ENCODE measurements at regions not wholly inside any gene's neighbourhood (a gene's known extent, or its start where the extent isn't known, plus 50 kb on each side); places are given as distances from the start of the nearest gene placed in this dataset.

DNA sequence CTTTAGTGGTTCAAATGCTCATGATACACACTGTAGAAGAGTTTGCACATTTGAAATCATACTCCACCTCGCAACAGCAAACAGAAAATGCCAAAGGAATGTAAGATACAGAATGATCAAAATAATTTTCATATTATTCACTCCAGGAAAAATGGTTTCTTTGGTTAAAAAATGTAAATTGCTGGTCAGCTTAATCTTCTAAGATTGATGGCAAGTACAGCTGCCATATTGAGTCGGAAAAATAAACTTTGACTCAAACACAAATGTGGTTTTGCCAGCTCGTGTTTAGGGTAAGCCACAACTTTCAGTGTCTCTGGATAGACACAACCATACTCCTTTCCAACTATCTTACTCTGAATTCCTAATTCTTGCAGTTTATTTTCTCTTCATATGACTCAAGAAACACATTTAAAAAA, 154.9 kb upstream of the SMIM21 start:
- Mint-ChIP-seq H3K36me3 (ENCODE audit: insufficient read depth) (no peaks in the 10 kb centered on the region), H3K27ac (ENCODE audit: low read depth) (no peak overlapping the region), H3K4me1 (no peaks in the 10 kb centered on the region), H3K4me3 (no peak overlapping the region), H3K9me3 (no peaks in the 10 kb centered on the region), H3K27me3 (peaks cover 45% of the 10 kb centered on the region)
- ATAC-seq (replicated peaks; ENCODE audit: extremely low read depth, poor library complexity, severe bottlenecking), result no peak
- DNase-seq (ENCODE audit: low spot score in 2 of 2), result no peak

- no peak for DNase-seq (ENCODE audit: low spot score in 2 of 2)
- Mint-ChIP-seq H3K4me1 (no peaks in the 10 kb centered on the region), H3K4me3 (no peak overlapping the region), H3K36me3 (ENCODE audit: insufficient read depth) (no peaks in the 10 kb centered on the region), H3K27ac (ENCODE audit: low read depth) (no peak overlapping the region), H3K27me3 (peaks cover 50% of the 10 kb centered on the region), H3K9me3 (no peaks in the 10 kb centered on the region)
- no peak for ATAC-seq (replicated peaks; ENCODE audit: extremely low read depth, poor library complexity, severe bottlenecking)
Observed at GRCh38 chr18:75581336-75582131, 154.0 kb upstream of the SMIM21 start.

- peaks cover 47% of the 10 kb centered on the region for H3K27me3 Mint-ChIP-seq
- H3K4me3 Mint-ChIP-seq, result no peak overlapping the region
- H3K4me1 Mint-ChIP-seq, result no peaks in the 10 kb centered on the region
- no peak for DNase-seq (ENCODE audit: low spot score in 2 of 2)
- ATAC-seq (replicated peaks; ENCODE audit: extremely low read depth, poor library complexity, severe bottlenecking), result no peak
- no peak overlapping the region for H3K27ac Mint-ChIP-seq (ENCODE audit: low read depth)
- peaks cover 1% of the 10 kb centered on the region for H3K36me3 Mint-ChIP-seq (ENCODE audit: insufficient read depth)
- H3K9me3 Mint-ChIP-seq, result no peaks in the 10 kb centered on the region
Observed at GRCh38 chr18:75574187-75574586, 146.7 kb upstream of the SMIM21 start.

DNA sequence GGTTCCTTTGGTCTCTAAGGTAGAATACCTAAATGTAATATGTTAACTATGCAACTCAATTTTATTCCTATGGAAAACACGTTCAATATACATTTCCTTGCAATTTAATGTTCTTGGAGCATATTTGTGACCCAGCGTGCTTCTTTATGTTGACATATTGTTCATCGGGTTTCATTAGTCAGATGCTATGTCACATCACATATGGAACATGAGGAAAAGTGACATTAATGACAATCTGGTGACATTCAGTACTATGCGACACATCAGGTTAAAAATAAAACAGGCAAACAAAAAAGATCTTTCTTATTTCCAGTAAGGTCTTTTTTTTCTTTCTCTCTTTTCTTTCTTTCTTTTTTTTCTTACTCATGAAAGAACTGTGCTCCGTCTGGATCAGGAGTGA, 135.6 kb upstream of the SMIM21 start:
- ATAC-seq (replicated peaks; ENCODE audit: extremely low read depth, poor library complexity, severe bottlenecking) (no peak), DNase-seq (ENCODE audit: low spot score in 2 of 2) (no peak)
- H3K4me3 Mint-ChIP-seq, result no peak overlapping the region
- H3K9me3 Mint-ChIP-seq, result no peaks in the 10 kb centered on the region
- H3K27me3 Mint-ChIP-seq, result peaks cover 49% of the 10 kb centered on the region
- no peaks in the 10 kb centered on the region for H3K4me1 Mint-ChIP-seq
- no peaks in the 10 kb centered on the region for H3K36me3 Mint-ChIP-seq (ENCODE audit: insufficient read depth)
- H3K27ac Mint-ChIP-seq (ENCODE audit: low read depth), result no peak overlapping the region

- Mint-ChIP-seq H3K36me3 (ENCODE audit: insufficient read depth) (no peaks in the 10 kb centered on the region), H3K4me1 (no peaks in the 10 kb centered on the region), H3K4me3 (no peak overlapping the region), H3K27ac (ENCODE audit: low read depth) (no peak overlapping the region), H3K9me3 (no peaks in the 10 kb centered on the region), H3K27me3 (peaks cover 47% of the 10 kb centered on the region)
- no peak for ATAC-seq (replicated peaks; ENCODE audit: extremely low read depth, poor library complexity, severe bottlenecking)
- no peak for DNase-seq (ENCODE audit: low spot score in 2 of 2)
Observed at GRCh38 chr18:75562216-75562615, 134.7 kb upstream of the SMIM21 start.

DNA sequence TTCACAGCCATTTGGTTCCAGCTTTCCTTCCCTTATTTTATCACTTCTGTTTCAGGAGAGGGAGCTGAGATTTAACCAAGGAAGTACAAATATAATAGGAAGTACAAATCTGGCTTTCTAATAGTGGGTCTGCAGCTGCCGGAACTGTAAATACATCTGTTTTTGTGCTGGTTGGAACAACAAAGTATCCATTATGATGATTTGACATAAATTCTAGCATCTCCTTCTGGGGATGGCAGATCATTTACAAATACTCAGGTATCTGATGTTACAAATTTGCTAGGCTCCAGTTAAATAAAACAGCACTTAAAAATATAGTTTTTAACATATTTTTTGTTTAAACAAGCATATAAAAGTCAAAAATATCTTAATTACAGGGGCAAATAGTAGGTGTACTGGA, 131.3 kb upstream of the SMIM21 start:
- no peak for DNase-seq (ENCODE audit: low spot score in 2 of 2)
- H3K4me1 Mint-ChIP-seq, result no peaks in the 10 kb centered on the region

GRCh38 chr18:75556841-75557240, 129.3 kb upstream of the SMIM21 start:
- H3K27me3 Mint-ChIP-seq, result peaks cover 35% of the 10 kb centered on the region

More for the DNA sequence above, 131.3 kb upstream of the SMIM21 start:
- H3K4me3 Mint-ChIP-seq, result no peak overlapping the region
- H3K27ac Mint-ChIP-seq (ENCODE audit: low read depth), result no peak overlapping the region
- peaks cover 37% of the 10 kb centered on the region for H3K27me3 Mint-ChIP-seq
- ATAC-seq (replicated peaks; ENCODE audit: extremely low read depth, poor library complexity, severe bottlenecking), result no peak
- no peaks in the 10 kb centered on the region for H3K9me3 Mint-ChIP-seq
- H3K36me3 Mint-ChIP-seq (ENCODE audit: insufficient read depth), result no peaks in the 10 kb centered on the region

DNA sequence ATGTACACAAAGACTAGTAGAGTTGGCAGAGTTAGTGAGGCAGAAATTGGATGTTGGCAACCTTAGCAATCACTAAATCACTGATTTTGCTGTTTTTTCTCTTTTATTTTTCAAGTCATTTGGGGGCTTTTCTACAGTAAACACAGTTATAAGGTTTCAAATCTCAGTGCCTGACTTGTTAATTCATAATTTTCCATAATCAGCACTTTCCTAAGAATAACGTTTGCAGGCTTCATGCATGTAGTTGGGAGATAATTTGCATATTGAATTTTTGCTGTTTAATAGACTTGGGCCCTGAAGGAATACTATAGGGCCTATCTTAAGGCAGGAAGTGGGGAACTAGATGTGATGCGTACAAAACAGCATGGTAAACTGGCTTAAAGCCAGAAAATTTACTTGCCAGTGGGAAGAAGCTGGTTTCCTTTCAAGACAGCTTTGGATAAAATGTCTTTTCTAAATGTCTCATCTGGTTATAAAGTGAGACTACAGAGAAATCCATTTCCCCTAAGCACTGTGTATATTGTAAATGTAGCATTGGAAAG, 127.2 kb upstream of the SMIM21 start:
- DNase-seq (ENCODE audit: low spot score in 2 of 2), result no peak
- Mint-ChIP-seq H3K9me3 (no peaks in the 10 kb centered on the region), H3K27ac (ENCODE audit: low read depth) (no peak overlapping the region), H3K4me1 (no peaks in the 10 kb centered on the region), H3K27me3 (peaks cover 32% of the 10 kb centered on the region), H3K36me3 (ENCODE audit: insufficient read depth) (no peaks in the 10 kb centered on the region), H3K4me3 (no peak overlapping the region)
- no peak for ATAC-seq (replicated peaks; ENCODE audit: extremely low read depth, poor library complexity, severe bottlenecking)

More at GRCh38 chr18:75556841-75557240, 129.3 kb upstream of the SMIM21 start:
- Mint-ChIP-seq H3K27ac (ENCODE audit: low read depth) (no peak overlapping the region), H3K4me1 (no peaks in the 10 kb centered on the region), H3K36me3 (ENCODE audit: insufficient read depth) (no peaks in the 10 kb centered on the region), H3K9me3 (no peaks in the 10 kb centered on the region), H3K4me3 (no peak overlapping the region)
- DNase-seq (ENCODE audit: low spot score in 2 of 2) (no peak), ATAC-seq (replicated peaks; ENCODE audit: extremely low read depth, poor library complexity, severe bottlenecking) (no peak)

GRCh38 chr18:75554176-75554575, 126.7 kb upstream of the SMIM21 start:
- H3K36me3 Mint-ChIP-seq (ENCODE audit: insufficient read depth), result no peaks in the 10 kb centered on the region
- no peaks in the 10 kb centered on the region for H3K9me3 Mint-ChIP-seq
- no peaks in the 10 kb centered on the region for H3K4me1 Mint-ChIP-seq
- no peak overlapping the region for H3K27ac Mint-ChIP-seq (ENCODE audit: low read depth)
- peaks cover 34% of the 10 kb centered on the region for H3K27me3 Mint-ChIP-seq
- ATAC-seq (replicated peaks; ENCODE audit: extremely low read depth, poor library complexity, severe bottlenecking), result no peak
- DNase-seq (ENCODE audit: low spot score in 2 of 2), result no peak
- no peak overlapping the region for H3K4me3 Mint-ChIP-seq

DNA sequence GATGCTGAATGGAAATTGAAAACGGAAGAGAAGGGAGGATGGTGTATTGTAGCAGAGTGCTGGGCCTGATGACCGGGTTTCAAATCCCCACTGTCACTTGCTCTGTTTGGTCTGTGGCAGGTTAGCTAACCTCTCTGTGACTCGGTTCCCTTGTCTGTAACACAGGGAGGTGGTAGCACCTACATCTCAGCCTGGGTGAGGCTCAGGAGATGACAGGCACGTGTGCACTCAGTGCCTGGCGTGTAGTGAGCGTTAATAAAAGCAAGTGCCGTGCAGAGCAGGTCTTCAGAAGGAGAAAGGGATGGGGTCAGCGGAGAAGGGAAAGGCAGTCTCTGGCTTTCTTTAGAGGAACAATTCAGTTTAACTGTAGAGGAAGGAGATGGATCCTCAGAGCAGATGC, 125.5 kb upstream of the SMIM21 start:
- H3K27me3 Mint-ChIP-seq, result peaks cover 42% of the 10 kb centered on the region
- H3K4me3 Mint-ChIP-seq, result no peak overlapping the region
- no peak for ATAC-seq (replicated peaks; ENCODE audit: extremely low read depth, poor library complexity, severe bottlenecking)
- DNase-seq (ENCODE audit: low spot score in 2 of 2), result no peak
- no peak overlapping the region for H3K27ac Mint-ChIP-seq (ENCODE audit: low read depth)
- H3K4me1 Mint-ChIP-seq, result no peaks in the 10 kb centered on the region
- H3K9me3 Mint-ChIP-seq, result no peaks in the 10 kb centered on the region
- no peaks in the 10 kb centered on the region for H3K36me3 Mint-ChIP-seq (ENCODE audit: insufficient read depth)

GRCh38 chr18:75551071-75551470, 123.6 kb upstream of the SMIM21 start:
- no peak for DNase-seq (ENCODE audit: low spot score in 2 of 2)
- no peak overlapping the region for H3K27ac Mint-ChIP-seq (ENCODE audit: low read depth)
- no peaks in the 10 kb centered on the region for H3K36me3 Mint-ChIP-seq (ENCODE audit: insufficient read depth)
- H3K27me3 Mint-ChIP-seq, result peaks cover 46% of the 10 kb centered on the region
- no peak for ATAC-seq (replicated peaks; ENCODE audit: extremely low read depth, poor library complexity, severe bottlenecking)
- no peaks in the 10 kb centered on the region for H3K9me3 Mint-ChIP-seq
- H3K4me1 Mint-ChIP-seq, result no peaks in the 10 kb centered on the region
- no peak overlapping the region for H3K4me3 Mint-ChIP-seq

GRCh38 chr18:75548353-75548905, 120.9 kb upstream of the SMIM21 start:
- ATAC-seq (replicated peaks; ENCODE audit: extremely low read depth, poor library complexity, severe bottlenecking), result no peak

GRCh38 chr18:75546964-75547363, 119.5 kb upstream of the SMIM21 start:
- Mint-ChIP-seq H3K27me3 (peaks cover 49% of the 10 kb centered on the region), H3K36me3 (ENCODE audit: insufficient read depth) (no peaks in the 10 kb centered on the region), H3K9me3 (no peaks in the 10 kb centered on the region), H3K4me1 (no peaks in the 10 kb centered on the region), H3K4me3 (no peak overlapping the region), H3K27ac (ENCODE audit: low read depth) (no peak overlapping the region)
- DNase-seq (ENCODE audit: low spot score in 2 of 2) (no peak), ATAC-seq (replicated peaks; ENCODE audit: extremely low read depth, poor library complexity, severe bottlenecking) (no peak)

More at GRCh38 chr18:75548353-75548905, 120.9 kb upstream of the SMIM21 start:
- no peak for DNase-seq (ENCODE audit: low spot score in 2 of 2)
- Mint-ChIP-seq H3K9me3 (no peaks in the 10 kb centered on the region), H3K4me3 (no peak overlapping the region), H3K27ac (ENCODE audit: low read depth) (no peak overlapping the region), H3K4me1 (no peaks in the 10 kb centered on the region), H3K27me3 (peaks cover 51% of the 10 kb centered on the region), H3K36me3 (ENCODE audit: insufficient read depth) (no peaks in the 10 kb centered on the region)
